ENCODE measurements at regions not wholly inside any gene's neighbourhood (a gene's known extent, or its start where the extent isn't known, plus 50 kb on each side); places are given as distances from the start of the nearest gene placed in this dataset.

DNA sequence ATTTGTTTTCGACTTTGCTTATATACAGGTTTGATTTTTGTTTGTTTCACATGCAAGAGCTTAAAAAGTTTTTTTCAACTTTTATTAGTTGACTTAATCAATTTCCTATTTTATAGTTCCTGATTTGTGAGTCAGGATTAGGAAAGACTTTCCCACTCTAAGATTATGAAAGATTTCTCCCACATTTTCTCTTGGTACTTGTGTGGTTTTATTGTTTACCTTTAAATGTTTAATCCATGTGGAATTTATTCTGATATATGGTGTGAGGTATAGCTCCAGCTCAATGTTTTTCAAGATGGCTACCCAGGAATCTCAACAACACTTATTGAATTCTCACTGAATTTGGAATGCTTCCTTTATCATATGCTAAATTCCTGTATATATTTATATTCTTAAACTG is 117.8 kb upstream of the LGALSL start:
- no peaks in the 10 kb centered on the region for H3K36me3 ChIP-seq (ENCODE audit: control insufficient read depth, insufficient read depth, low read length)
- H3K9ac ChIP-seq: no peak overlapping the region
- no peak overlapping the region for H2AFZ ChIP-seq
- no peak overlapping the region for H3K4me2 ChIP-seq (ENCODE audit: low read length)
- no peak overlapping the region for H3K4me3 ChIP-seq (ENCODE audit: low read depth, low read length)
- H3K27ac ChIP-seq: no peak overlapping the region
- TF ChIP-seq, protein P1, sequence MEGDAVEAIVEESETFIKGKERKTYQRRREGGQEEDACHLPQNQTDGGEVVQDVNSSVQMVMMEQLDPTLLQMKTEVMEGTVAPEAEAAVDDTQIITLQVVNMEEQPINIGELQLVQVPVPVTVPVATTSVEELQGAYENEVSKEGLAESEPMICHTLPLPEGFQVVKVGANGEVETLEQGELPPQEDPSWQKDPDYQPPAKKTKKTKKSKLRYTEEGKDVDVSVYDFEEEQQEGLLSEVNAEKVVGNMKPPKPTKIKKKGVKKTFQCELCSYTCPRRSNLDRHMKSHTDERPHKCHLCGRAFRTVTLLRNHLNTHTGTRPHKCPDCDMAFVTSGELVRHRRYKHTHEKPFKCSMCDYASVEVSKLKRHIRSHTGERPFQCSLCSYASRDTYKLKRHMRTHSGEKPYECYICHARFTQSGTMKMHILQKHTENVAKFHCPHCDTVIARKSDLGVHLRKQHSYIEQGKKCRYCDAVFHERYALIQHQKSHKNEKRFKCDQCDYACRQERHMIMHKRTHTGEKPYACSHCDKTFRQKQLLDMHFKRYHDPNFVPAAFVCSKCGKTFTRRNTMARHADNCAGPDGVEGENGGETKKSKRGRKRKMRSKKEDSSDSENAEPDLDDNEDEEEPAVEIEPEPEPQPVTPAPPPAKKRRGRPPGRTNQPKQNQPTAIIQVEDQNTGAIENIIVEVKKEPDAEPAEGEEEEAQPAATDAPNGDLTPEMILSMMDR (IDR thresholded peaks at IDR 0.05): no peak
- H3K9me3 ChIP-seq (ENCODE audit: control insufficient read depth, low read length): no peaks in the 10 kb centered on the region
- H3K27me3 ChIP-seq (ENCODE audit: control insufficient read depth, insufficient read depth, low read length): no peaks in the 10 kb centered on the region
- H3K4me1 ChIP-seq: peaks cover 3% of the 10 kb centered on the region
- no peaks in the 10 kb centered on the region for H3K79me2 ChIP-seq

DNA sequence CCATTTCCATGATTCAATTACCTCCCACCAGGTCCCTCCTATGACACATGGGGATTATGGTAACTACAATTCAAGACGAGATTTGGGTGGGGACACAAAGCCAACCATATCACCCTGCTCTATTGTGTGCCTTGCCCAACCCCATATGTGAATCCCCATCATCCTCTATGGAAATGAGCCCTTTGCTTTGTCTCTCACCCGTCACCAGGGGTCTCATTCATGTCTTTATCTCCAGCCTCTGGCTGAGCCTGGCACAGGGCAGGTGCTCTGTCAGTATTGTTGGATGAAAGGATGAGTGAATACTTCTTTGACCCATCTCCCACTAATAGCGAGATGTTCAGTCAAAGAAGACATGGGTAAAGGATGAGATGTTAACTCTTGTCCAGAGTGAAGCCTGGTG is 116.6 kb upstream of the LGALSL start:
- TF ChIP-seq, protein P1 (IDR thresholded peaks at IDR 0.05): peak; percentile 6
- Histone ChIP-seq H3K79me2 (no peaks in the 10 kb centered on the region), H3K4me2 (ENCODE audit: low read length) (no peak overlapping the region), H3K4me3 (ENCODE audit: low read depth, low read length) (no peak overlapping the region), H3K36me3 (ENCODE audit: control insufficient read depth, insufficient read depth, low read length) (no peaks in the 10 kb centered on the region), H3K9me3 (ENCODE audit: control insufficient read depth, low read length) (no peaks in the 10 kb centered on the region), H3K4me1 (no peaks in the 10 kb centered on the region), H3K27ac (no peak overlapping the region), H2AFZ (no peak overlapping the region), H3K9ac (no peak overlapping the region), H3K27me3 (ENCODE audit: control insufficient read depth, insufficient read depth, low read length) (no peaks in the 10 kb centered on the region)

DNA sequence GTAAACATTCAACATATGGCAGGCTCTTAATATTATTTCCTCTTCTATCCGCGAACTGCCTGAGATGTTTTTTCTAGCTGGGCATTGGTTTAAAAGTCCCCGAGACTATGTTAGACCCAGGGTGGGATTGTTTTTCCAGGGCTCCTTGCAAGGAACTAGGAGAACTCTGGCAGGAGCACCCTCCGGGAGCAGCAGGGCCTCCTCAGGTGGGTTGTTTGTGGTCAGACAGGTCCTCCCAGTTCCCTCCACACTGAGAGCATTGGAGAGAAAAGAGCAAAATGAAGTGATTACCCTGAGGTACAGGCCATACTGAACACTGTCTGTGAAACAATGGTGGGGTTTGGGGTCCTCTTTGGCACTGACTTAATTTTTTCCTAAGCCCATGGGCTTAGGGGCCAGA is 115.9 kb upstream of the LGALSL start:
- no peaks in the 10 kb centered on the region for H3K27me3 ChIP-seq (ENCODE audit: control insufficient read depth, insufficient read depth, low read length)
- no peak overlapping the region for H3K4me2 ChIP-seq (ENCODE audit: low read length)
- H3K27ac ChIP-seq: no peak overlapping the region
- H3K4me1 ChIP-seq: no peaks in the 10 kb centered on the region
- no peaks in the 10 kb centered on the region for H3K9me3 ChIP-seq (ENCODE audit: control insufficient read depth, low read length)
- no peak overlapping the region for H3K4me3 ChIP-seq (ENCODE audit: low read depth, low read length)
- H3K79me2 ChIP-seq: no peaks in the 10 kb centered on the region
- H2AFZ ChIP-seq: no peak overlapping the region
- TF ChIP-seq, protein P1 (IDR thresholded peaks at IDR 0.05): no peak
- no peak overlapping the region for H3K9ac ChIP-seq
- no peaks in the 10 kb centered on the region for H3K36me3 ChIP-seq (ENCODE audit: control insufficient read depth, insufficient read depth, low read length)

DNA sequence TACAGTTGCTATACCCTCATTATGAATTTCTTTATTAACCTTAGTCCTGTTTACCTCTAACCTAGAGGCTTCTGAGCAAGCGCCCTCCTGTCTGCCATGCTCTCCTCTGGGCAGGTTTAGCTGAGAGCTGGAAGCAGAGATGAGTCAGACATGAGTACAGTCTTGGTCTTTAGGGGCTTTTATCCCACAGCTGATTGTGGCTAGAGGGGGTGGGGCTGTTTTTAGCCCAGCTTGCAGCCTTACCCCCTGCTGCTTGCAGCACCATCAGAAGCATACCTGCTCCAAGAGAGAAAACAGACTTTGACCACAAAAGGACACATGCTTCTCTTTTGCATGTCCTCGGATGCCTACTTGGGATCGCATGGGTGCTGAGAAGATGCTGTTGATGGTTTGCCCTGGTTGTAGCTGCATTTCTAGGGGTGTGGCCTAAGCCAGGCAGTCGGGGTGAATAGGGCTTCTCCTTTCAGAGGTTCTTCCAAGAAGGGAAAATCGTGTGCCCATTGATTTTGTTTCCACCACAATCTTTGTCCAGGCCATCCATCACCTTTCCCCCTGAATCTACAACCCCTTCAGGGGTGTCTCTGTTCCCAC is 115.0 kb upstream of the LGALSL start:
- Histone ChIP-seq H3K4me2 (ENCODE audit: low read length) (no peak overlapping the region), H3K4me3 (ENCODE audit: low read depth, low read length) (no peak overlapping the region), H3K4me1 (no peaks in the 10 kb centered on the region), H3K79me2 (no peaks in the 10 kb centered on the region), H2AFZ (no peak overlapping the region), H3K27ac (no peak overlapping the region), H3K9me3 (ENCODE audit: control insufficient read depth, low read length) (no peaks in the 10 kb centered on the region), H3K9ac (no peak overlapping the region), H3K27me3 (ENCODE audit: control insufficient read depth, insufficient read depth, low read length) (no peaks in the 10 kb centered on the region), H3K36me3 (ENCODE audit: control insufficient read depth, insufficient read depth, low read length) (no peaks in the 10 kb centered on the region)
- TF ChIP-seq, protein P1 (IDR thresholded peaks at IDR 0.05): no peak

DNA sequence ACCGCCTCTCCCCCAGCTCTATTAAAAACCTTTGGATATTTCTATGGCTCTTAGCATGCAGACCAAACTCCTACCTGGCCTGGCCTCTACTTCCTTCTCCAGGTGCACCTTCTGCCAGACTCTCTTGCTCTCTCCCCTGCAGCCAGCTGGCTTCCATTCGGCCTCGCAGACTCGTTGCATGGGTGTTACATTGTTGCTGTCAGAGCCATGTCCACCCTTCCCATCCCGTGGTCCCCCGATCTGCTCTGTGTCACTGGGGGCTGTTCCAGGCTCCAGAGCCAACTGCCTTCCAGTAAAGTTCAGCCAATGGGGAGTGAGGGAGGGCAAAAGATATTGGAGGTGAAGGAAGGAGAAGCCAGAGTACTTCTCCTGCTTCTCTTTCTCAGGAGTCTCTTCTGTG is 112.5 kb upstream of the LGALSL start:
- H2AFZ ChIP-seq: no peak overlapping the region
- no peak overlapping the region for H3K27ac ChIP-seq
- TF ChIP-seq, protein P1 (IDR thresholded peaks at IDR 0.05): no peak
- no peaks in the 10 kb centered on the region for H3K79me2 ChIP-seq
- H3K27me3 ChIP-seq (ENCODE audit: control insufficient read depth, insufficient read depth, low read length): no peaks in the 10 kb centered on the region
- H3K9me3 ChIP-seq (ENCODE audit: control insufficient read depth, low read length): no peaks in the 10 kb centered on the region
- H3K4me1 ChIP-seq: no peaks in the 10 kb centered on the region
- H3K9ac ChIP-seq: no peak overlapping the region
- no peak overlapping the region for H3K4me3 ChIP-seq (ENCODE audit: low read depth, low read length)
- H3K36me3 ChIP-seq (ENCODE audit: control insufficient read depth, insufficient read depth, low read length): no peaks in the 10 kb centered on the region
- H3K4me2 ChIP-seq (ENCODE audit: low read length): no peak overlapping the region
